ENCODE measurements at regions not wholly inside any gene's neighbourhood (a gene's known extent, or its start where the extent isn't known, plus 50 kb on each side); places are given as distances from the start of the nearest gene placed in this dataset.

DNA sequence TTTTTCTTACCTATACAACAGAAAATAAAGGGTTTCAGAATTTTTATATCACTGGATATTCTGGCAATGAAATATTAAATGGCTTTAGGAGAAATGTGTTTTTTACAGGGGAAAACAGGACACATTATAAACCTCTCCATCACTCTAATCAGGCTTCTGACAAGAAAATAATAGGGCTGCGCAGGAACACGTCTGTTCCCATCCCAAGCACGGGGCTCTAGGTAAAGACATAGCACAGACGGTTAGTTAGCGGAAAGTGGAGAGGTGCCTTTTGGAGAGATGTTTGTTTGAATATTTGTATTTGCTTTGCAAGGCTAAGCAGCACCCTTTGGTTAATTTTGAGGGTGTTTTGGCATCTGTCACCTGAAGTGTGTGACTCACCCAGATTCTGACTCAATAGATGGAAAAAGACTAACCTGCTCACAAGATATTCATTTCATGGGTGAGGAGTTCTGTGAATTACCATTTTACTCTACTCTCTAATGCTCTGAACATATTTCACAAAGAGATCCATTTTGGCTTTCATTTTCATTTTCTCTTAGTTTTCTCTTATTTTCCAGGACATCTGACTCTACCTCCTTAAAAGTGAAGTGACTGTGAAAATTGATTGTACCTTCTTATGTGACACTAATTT lies 174.5 kb upstream of the AKR1E2 start:
- no peak for TF ChIP-seq CTCF (IDR thresholded peaks at IDR 0.05; ENCODE audit: control insufficient read depth, insufficient read depth, low read depth, low read length, missing control alignments)
- DNase-seq (ENCODE audit: low read depth): no peak
- H3K4me3 ChIP-seq (ENCODE audit: control insufficient read depth, low read depth, low read length): no peak overlapping the region

- no peak overlapping the region for H3K4me3 ChIP-seq (ENCODE audit: control insufficient read depth, low read depth, low read length)
- DNase-seq (ENCODE audit: low read depth): peak; percentile 53
- TF ChIP-seq CTCF (IDR thresholded peaks at IDR 0.05; ENCODE audit: control insufficient read depth, insufficient read depth, low read depth, low read length, missing control alignments): peak; percentile 26
These were observed 175.4 kb upstream of the AKR1E2 start for GRCh38 chr10:4650582-4650981.

DNA sequence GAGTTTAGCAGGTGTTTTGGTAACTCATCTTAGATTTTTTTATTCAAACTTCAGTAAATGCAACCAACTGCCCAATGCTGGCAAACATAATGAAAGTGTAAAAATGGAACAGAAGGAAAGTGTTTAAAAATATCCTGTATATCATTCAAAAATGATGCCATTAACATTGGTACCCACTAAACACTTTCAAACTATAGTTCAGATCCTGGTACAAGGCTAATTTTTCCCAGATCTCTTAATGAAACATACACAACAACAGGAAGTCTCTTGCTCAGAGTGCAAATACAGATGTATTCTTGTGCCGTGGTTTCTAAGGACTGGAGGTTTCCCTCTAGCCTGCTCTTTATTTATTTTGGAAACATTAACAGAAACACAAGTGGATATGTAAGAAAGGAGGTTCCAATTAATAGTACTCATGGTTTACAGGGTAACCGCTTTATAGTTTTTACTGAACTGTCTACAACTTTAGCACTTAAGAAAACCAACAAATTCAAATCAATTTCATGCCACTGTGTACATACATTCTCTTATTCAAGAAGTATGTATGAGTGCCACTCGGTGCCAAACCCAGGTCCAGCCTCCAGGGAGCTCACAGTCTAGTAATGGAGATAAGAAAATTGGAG lies 176.0 kb upstream of the AKR1E2 start:
- DNase-seq (ENCODE audit: low read depth): no peak
- H3K4me3 ChIP-seq (ENCODE audit: control insufficient read depth, low read depth, low read length): no peak overlapping the region
- TF ChIP-seq CTCF (IDR thresholded peaks at IDR 0.05; ENCODE audit: control insufficient read depth, insufficient read depth, low read depth, low read length, missing control alignments): no peak

- H3K4me3 ChIP-seq (ENCODE audit: control insufficient read depth, low read depth, low read length): no peak overlapping the region
- no peak for DNase-seq (ENCODE audit: low read depth)
- TF ChIP-seq CTCF (IDR thresholded peaks at IDR 0.05; ENCODE audit: control insufficient read depth, insufficient read depth, low read depth, low read length, missing control alignments): no peak
These were observed 176.5 kb upstream of the AKR1E2 start for GRCh38 chr10:4649471-4649870.

DNA sequence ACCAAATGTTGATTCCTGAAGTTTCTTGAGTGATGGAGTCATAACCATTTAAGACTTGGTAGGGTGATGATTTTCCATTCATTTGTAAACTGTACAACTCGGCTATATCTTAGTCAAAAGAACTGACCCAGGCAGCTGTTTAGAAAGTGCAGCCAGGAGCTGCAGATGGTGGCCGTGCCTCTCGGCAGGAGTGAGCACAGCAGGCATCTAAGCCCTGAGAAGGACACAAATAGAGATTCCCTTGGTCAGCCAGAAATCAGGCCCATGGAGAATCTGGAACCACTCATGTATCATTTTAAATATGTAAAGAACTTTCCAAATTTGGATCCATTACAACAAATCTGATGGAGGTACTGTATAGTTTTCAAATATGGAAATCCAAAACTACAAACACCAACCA lies 177.0 kb upstream of the AKR1E2 start:
- no peak overlapping the region for H3K4me3 ChIP-seq (ENCODE audit: control insufficient read depth, low read depth, low read length)
- TF ChIP-seq CTCF (IDR thresholded peaks at IDR 0.05; ENCODE audit: control insufficient read depth, insufficient read depth, low read depth, low read length, missing control alignments): no peak
- no peak for DNase-seq (ENCODE audit: low read depth)

- no peak for TF ChIP-seq CTCF (IDR thresholded peaks at IDR 0.05; ENCODE audit: control insufficient read depth, insufficient read depth, low read depth, low read length, missing control alignments)
- no peak for DNase-seq (ENCODE audit: low read depth)
- H3K4me3 ChIP-seq (ENCODE audit: control insufficient read depth, low read depth, low read length): no peak overlapping the region
These were observed 178.8 kb upstream of the AKR1E2 start for GRCh38 chr10:4647109-4647785.

All from AG09309 (cell line).